Cardiac fibroblast (primary cell): ENCODE measurements at regions not wholly inside any gene's neighbourhood (a gene's known extent, or its start where the extent isn't known, plus 50 kb on each side); places are given as distances from the start of the nearest gene placed in this dataset.

Source experiments
- DNase-seq, 2 donors: peaks; one replicate each; pipeline versions ENCODE4 v3.0.0 to v3.0.0-alpha.2; 2010; ENCODE audit warnings: low read depth in 2 of 2
- H3K4me3 ChIP-seq, 2 donors: replicated peaks in 1 of 2; 1 replicate in 1 of 2; 2 replicates in 1 of 2; pipeline ENCODE4 v1.5.1; 2011; ENCODE audit warnings: low read depth in 2 of 2, low read length in 2 of 2, mild to moderate bottlenecking in 2 of 2, moderate library complexity in 1 of 2
- CTCF ChIP-seq: IDR thresholded peaks from one replicate; pipeline ENCODE4 v1.5.1; 2011; ENCODE audit warnings: low read depth, mild to moderate bottlenecking, low read length, inconsistent platforms

GRCh38 chr1:57916041-57916440 lies 492.2 kb upstream of the DAB1 start:
- H3K4me3 ChIP-seq, result no peak overlapping the region
- DNase-seq, result no peak
- TF ChIP-seq CTCF, result no peak

- no peak overlapping the region for H3K4me3 ChIP-seq
- no peak for TF ChIP-seq CTCF
- DNase-seq, result no peak
Measured at GRCh38 chr1:57911427-57911826, 487.6 kb upstream of the DAB1 start.

GRCh38 chr1:57910782-57911181 lies 486.9 kb upstream of the DAB1 start:
- DNase-seq, result no peak
- TF ChIP-seq CTCF, result no peak
- H3K4me3 ChIP-seq, result no peak overlapping the region

GRCh38 chr1:57910305-57910704 lies 486.4 kb upstream of the DAB1 start:
- no peak for DNase-seq
- no peak overlapping the region for H3K4me3 ChIP-seq
- no peak for TF ChIP-seq CTCF

- no peak for TF ChIP-seq CTCF
- no peak for DNase-seq
- no peak overlapping the region for H3K4me3 ChIP-seq
Measured at GRCh38 chr1:57908147-57908890, 484.5 kb upstream of the DAB1 start.

GRCh38 chr1:57901208-57901919 lies 477.5 kb upstream of the DAB1 start:
- no peak for DNase-seq
- H3K4me3 ChIP-seq, result no peak overlapping the region
- TF ChIP-seq CTCF, result no peak

- DNase-seq, result no peak
- no peak for TF ChIP-seq CTCF
- no peak overlapping the region for H3K4me3 ChIP-seq
Measured at GRCh38 chr1:57898531-57898930, 474.7 kb upstream of the DAB1 start.
